Activated T-cell treated with anti-CD3 and anti-CD28 coated beads, Interleukin-2, amount 50 U/mL, for 72 hours (primary cell): ENCODE measurements at regions not wholly inside any gene's neighbourhood (a gene's known extent, or its start where the extent isn't known, plus 50 kb on each side); places are given as distances from the start of the nearest gene placed in this dataset.

Experiments
- ATAC-seq, 2 donors: fragments of 150-1000 bp; cut with Tn5 transposase; replicated peaks in 1 of 2; 2 replicates each; pipeline ENCODE4 v1.10.0; 2021; ENCODE audit warnings: moderate library complexity in 2 of 2, mild to moderate bottlenecking in 1 of 2
- DNase-seq, 2 donors: peaks; one replicate each; pipeline ENCODE4 v3.0.0; 2021 to 2022; ENCODE audit warnings: mixed read lengths in 1 of 2
- H3K27ac Mint-ChIP-seq: one replicate; pipeline ENCODE4 v1.8.0; 2022; ENCODE audit warnings: mild to moderate bottlenecking, moderate library complexity, mixed read lengths
- H3K27me3 Mint-ChIP-seq: one replicate; pipeline ENCODE4 v1.8.0; 2022; ENCODE audit warnings: low read depth, mixed read lengths
- H3K36me3 Mint-ChIP-seq, 2 donors: one replicate each; pipeline ENCODE4 v1.8.0; 2022; ENCODE audit warnings: mixed read lengths in 2 of 2, mild to moderate bottlenecking in 1 of 2; ENCODE audit not compliant: insufficient read depth in 2 of 2
- H3K4me1 Mint-ChIP-seq: one replicate; pipeline ENCODE4 v1.8.0; 2022; ENCODE audit warnings: low read depth, mixed read lengths
- H3K4me3 Mint-ChIP-seq, 2 donors: one replicate each; pipeline ENCODE4 v1.8.0; 2022; ENCODE audit warnings: mild to moderate bottlenecking in 2 of 2, mixed read lengths in 2 of 2, moderate library complexity in 2 of 2
- H3K9me3 Mint-ChIP-seq, 2 donors: one replicate each; pipeline ENCODE4 v1.8.0; 2022; ENCODE audit warnings: mixed read lengths in 2 of 2

DNA sequence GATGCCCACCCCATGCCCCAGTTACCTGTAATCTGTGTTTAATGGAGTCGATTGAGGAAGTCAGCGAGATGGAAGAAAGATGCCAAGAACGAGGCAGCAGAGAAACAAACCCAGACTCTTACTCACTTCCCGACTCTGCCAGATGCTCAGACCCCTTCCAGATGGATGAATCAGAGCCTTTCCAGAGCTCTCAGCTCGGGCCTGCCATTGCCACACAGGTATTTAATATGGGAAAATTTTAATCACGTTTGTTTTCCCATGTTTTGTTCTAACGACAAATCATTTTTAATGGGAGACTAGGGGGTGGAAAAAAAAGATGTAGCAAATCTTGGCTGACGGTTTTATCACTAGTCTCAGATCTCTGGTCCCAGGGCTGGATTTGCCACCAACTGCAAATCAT, 72.5 kb upstream of the SRRM4 start:
- no peak overlapping the region for H3K27ac Mint-ChIP-seq
- H3K4me1 Mint-ChIP-seq: no peaks in the 10 kb centered on the region
- no peak for DNase-seq
- H3K9me3 Mint-ChIP-seq: peaks cover 3 to 7% of the 10 kb centered on the region in 2 donors
- no peak overlapping the region for H3K4me3 Mint-ChIP-seq
- ATAC-seq: no peak
- H3K36me3 Mint-ChIP-seq: no peaks in the 10 kb centered on the region
- no peaks in the 10 kb centered on the region for H3K27me3 Mint-ChIP-seq

- H3K36me3 Mint-ChIP-seq: no peaks in the 10 kb centered on the region
- no peak for ATAC-seq
- no peaks in the 10 kb centered on the region for H3K27me3 Mint-ChIP-seq
- no peak for DNase-seq
- peaks cover 0 to 3% of the 10 kb centered on the region in 2 donors for H3K9me3 Mint-ChIP-seq
- H3K4me1 Mint-ChIP-seq: no peaks in the 10 kb centered on the region
- H3K27ac Mint-ChIP-seq: no peak overlapping the region
- H3K4me3 Mint-ChIP-seq: no peak overlapping the region
Measured at GRCh38 chr12:118912697-118913270, 68.6 kb upstream of the SRRM4 start.

GRCh38 chr12:118921761-118922160, 59.6 kb upstream of the SRRM4 start:
- no peaks in the 10 kb centered on the region for H3K27me3 Mint-ChIP-seq
- peaks cover 0 to 5% of the 10 kb centered on the region in 2 donors for H3K9me3 Mint-ChIP-seq
- H3K4me1 Mint-ChIP-seq: no peaks in the 10 kb centered on the region
- no peak overlapping the region for H3K27ac Mint-ChIP-seq
- no peaks in the 10 kb centered on the region for H3K36me3 Mint-ChIP-seq
- ATAC-seq (no peak), DNase-seq (no peak)
- no peak overlapping the region for H3K4me3 Mint-ChIP-seq

DNA sequence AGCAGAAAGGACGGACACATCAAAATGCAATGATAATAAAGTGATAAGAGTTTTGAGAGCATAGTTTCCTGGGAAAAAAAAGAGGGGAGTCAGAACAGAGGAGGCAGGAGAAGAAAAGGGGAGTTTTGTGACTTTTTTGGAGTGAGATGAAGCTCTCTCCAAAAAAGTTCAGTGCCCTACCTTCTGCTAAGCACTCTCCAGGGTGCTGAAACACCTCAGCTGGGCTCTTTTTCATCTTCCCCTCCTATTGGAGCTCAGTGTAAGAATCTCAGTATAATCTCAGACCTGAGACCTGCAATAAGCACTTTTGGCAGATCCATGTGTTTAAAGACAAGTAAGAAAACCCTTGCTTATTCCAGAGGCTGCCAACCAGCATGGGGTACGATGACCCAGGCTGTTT, 58.9 kb upstream of the SRRM4 start:
- H3K27me3 Mint-ChIP-seq: no peaks in the 10 kb centered on the region
- H3K27ac Mint-ChIP-seq: no peak overlapping the region

DNA sequence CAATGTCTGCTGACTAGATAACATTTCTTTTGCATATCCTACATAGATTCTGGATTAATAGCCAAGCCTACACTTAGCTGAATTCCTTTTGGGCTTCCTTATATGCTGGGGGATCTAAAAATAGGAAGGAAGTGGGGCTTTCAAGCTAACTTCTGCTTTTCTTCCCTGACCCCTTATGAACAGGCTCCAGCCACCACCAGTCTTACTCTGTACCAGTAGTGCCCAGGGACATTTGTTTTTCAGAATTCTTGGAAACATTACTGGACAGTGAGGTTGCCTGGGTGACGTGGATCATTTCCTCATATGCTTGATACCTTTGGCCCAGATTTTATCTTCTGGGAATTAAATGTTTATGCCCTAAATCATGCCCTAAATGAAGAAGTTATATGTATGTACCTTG, 55.9 kb upstream of the SRRM4 start:
- DNase-seq (no peak), ATAC-seq (no peak)
- Mint-ChIP-seq H3K4me1 (no peaks in the 10 kb centered on the region), H3K9me3 (peaks cover 4 to 9% of the 10 kb centered on the region in 2 donors), H3K27ac (no peak overlapping the region), H3K27me3 (no peaks in the 10 kb centered on the region), H3K4me3 (no peak overlapping the region), H3K36me3 (no peaks in the 10 kb centered on the region)

More for the DNA sequence above, 58.9 kb upstream of the SRRM4 start:
- H3K9me3 Mint-ChIP-seq: peaks cover 0 to 5% of the 10 kb centered on the region in 2 donors
- H3K4me3 Mint-ChIP-seq: no peak overlapping the region
- no peaks in the 10 kb centered on the region for H3K4me1 Mint-ChIP-seq
- DNase-seq: no peak
- ATAC-seq: no peak
- no peaks in the 10 kb centered on the region for H3K36me3 Mint-ChIP-seq

GRCh38 chr12:118925826-118926225, 55.5 kb upstream of the SRRM4 start:
- Mint-ChIP-seq H3K4me1 (no peaks in the 10 kb centered on the region), H3K27ac (no peak overlapping the region), H3K4me3 (no peak overlapping the region), H3K36me3 (no peaks in the 10 kb centered on the region), H3K27me3 (no peaks in the 10 kb centered on the region), H3K9me3 (peaks cover 4 to 9% of the 10 kb centered on the region in 2 donors)
- DNase-seq (no peak), ATAC-seq (no peak)
